GM19452 (cell line): ENCODE measurements at regions not wholly inside any gene's neighbourhood (a gene's known extent, or its start where the extent isn't known, plus 50 kb on each side); places are given as distances from the start of the nearest gene placed in this dataset.
"Not testable (repeated sequence)": the region's sequence is repeated elsewhere in the genome, so short reads cannot be mapped to it uniquely, and the experiment has no call there.

Source experiments
- ATAC-seq: cut with Tn5 transposase; IDR thresholded peaks from one replicate; pipeline ENCODE4 v1.9.1; 2021; ENCODE audit not compliant: unreplicated experiment

- peak; percentile 56 for ATAC-seq
Measured at GRCh38 chrY:14344648-14345333, 179.5 kb upstream of the NLGN4Y start.

- ATAC-seq = no peak
Measured at GRCh38 chrY:14351590-14351989, 172.7 kb upstream of the NLGN4Y start.

- ATAC-seq = no peak
Measured at GRCh38 chrY:14356154-14356553, 168.2 kb upstream of the NLGN4Y start.

GRCh38 chrY:14360748-14361500 lies 163.4 kb upstream of the NLGN4Y start:
- no peak for ATAC-seq

- ATAC-seq = no peak
Measured at GRCh38 chrY:14373608-14374007, 150.7 kb upstream of the NLGN4Y start.

GRCh38 chrY:14378217-14378616 lies 146.1 kb upstream of the NLGN4Y start:
- ATAC-seq = no peak

GRCh38 chrY:14410549-14411030 lies 113.7 kb upstream of the NLGN4Y start:
- not testable (repeated sequence) for ATAC-seq

- no peak for ATAC-seq
Measured at GRCh38 chrY:14411334-14411733, 113.0 kb upstream of the NLGN4Y start.

GRCh38 chrY:14436546-14436945 lies 87.8 kb upstream of the NLGN4Y start:
- ATAC-seq = no peak

- no peak for ATAC-seq
Measured at GRCh38 chrY:14437626-14438025, 86.7 kb upstream of the NLGN4Y start.

- ATAC-seq = no peak
Measured at GRCh38 chrY:14438395-14438794, 85.9 kb upstream of the NLGN4Y start.

- ATAC-seq = no peak
Measured at GRCh38 chrY:14444550-14444949, 79.8 kb upstream of the NLGN4Y start.

- no peak for ATAC-seq
Measured at GRCh38 chrY:14468151-14468683, 56.1 kb upstream of the NLGN4Y start.

GRCh38 chrY:14472421-14472820 lies 51.9 kb upstream of the NLGN4Y start:
- no peak for ATAC-seq

GRCh38 chrY:14473320-14473719 lies 51.0 kb upstream of the NLGN4Y start:
- no peak for ATAC-seq
